ENCODE measurements at regions not wholly inside any gene's neighbourhood (a gene's known extent, or its start where the extent isn't known, plus 50 kb on each side); places are given as distances from the start of the nearest gene placed in this dataset.

GRCh38 chr7:10720042-10720441 is 253.6 kb upstream of the PHF14 start:
- TF ChIP-seq REST (IDR thresholded peaks at IDR 0.05; ENCODE audit: insufficient read depth in 1 of 2, low read depth in 2 of 2, low read length in 2 of 2) (no peak), POLR2AphosphoS5 (IDR thresholded peaks at IDR 0.05; ENCODE audit: low read depth, low read length) (no peak), SIN3A (IDR thresholded peaks at IDR 0.05; ENCODE audit: borderline replicate concordance, insufficient read depth, low read length) (no peak), TAF1 (IDR thresholded peaks at IDR 0.05; ENCODE audit: borderline replicate concordance, insufficient read depth, low read length) (no peak), FOXP2 (optimal IDR thresholded peaks at IDR 0.05; ENCODE audit: borderline replicate concordance, extremely low read depth, extremely low read length, insufficient read depth) (no peak)

Measured in PFSK-1 (cell line).